ENCODE measurements at regions not wholly inside any gene's neighbourhood (a gene's known extent, or its start where the extent isn't known, plus 50 kb on each side); places are given as distances from the start of the nearest gene placed in this dataset.

DNA sequence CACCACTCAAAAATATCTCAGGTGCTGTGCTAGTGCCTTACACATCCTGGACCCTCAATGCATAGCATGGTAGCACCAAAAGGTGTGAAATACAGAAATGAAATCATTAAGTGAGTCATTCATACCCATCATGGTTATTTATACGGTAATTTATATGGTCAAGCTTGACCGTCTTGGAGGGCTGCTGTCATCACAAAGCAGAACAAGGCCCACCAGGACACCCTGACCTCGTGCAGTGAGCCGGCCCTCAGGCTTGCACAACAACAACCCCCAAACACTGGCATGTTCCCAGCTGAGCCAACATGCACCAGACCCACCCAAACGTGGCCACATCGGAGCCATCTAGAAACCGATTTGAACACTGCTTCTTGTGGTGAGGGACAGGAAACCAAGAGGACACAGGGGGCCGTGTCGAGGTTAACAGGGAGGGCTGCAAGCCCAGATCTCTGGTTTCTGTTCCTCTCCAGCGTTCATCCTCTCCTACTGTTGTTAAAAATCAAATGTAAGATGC is 378.5 kb upstream of the ID2 start:
- TF ChIP-seq, protein P1, sequence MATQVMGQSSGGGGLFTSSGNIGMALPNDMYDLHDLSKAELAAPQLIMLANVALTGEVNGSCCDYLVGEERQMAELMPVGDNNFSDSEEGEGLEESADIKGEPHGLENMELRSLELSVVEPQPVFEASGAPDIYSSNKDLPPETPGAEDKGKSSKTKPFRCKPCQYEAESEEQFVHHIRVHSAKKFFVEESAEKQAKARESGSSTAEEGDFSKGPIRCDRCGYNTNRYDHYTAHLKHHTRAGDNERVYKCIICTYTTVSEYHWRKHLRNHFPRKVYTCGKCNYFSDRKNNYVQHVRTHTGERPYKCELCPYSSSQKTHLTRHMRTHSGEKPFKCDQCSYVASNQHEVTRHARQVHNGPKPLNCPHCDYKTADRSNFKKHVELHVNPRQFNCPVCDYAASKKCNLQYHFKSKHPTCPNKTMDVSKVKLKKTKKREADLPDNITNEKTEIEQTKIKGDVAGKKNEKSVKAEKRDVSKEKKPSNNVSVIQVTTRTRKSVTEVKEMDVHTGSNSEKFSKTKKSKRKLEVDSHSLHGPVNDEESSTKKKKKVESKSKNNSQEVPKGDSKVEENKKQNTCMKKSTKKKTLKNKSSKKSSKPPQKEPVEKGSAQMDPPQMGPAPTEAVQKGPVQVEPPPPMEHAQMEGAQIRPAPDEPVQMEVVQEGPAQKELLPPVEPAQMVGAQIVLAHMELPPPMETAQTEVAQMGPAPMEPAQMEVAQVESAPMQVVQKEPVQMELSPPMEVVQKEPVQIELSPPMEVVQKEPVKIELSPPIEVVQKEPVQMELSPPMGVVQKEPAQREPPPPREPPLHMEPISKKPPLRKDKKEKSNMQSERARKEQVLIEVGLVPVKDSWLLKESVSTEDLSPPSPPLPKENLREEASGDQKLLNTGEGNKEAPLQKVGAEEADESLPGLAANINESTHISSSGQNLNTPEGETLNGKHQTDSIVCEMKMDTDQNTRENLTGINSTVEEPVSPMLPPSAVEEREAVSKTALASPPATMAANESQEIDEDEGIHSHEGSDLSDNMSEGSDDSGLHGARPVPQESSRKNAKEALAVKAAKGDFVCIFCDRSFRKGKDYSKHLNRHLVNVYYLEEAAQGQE (IDR thresholded peaks at IDR 0.05), result peak; percentile 31
- TF ChIP-seq, protein P2, sequence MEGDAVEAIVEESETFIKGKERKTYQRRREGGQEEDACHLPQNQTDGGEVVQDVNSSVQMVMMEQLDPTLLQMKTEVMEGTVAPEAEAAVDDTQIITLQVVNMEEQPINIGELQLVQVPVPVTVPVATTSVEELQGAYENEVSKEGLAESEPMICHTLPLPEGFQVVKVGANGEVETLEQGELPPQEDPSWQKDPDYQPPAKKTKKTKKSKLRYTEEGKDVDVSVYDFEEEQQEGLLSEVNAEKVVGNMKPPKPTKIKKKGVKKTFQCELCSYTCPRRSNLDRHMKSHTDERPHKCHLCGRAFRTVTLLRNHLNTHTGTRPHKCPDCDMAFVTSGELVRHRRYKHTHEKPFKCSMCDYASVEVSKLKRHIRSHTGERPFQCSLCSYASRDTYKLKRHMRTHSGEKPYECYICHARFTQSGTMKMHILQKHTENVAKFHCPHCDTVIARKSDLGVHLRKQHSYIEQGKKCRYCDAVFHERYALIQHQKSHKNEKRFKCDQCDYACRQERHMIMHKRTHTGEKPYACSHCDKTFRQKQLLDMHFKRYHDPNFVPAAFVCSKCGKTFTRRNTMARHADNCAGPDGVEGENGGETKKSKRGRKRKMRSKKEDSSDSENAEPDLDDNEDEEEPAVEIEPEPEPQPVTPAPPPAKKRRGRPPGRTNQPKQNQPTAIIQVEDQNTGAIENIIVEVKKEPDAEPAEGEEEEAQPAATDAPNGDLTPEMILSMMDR (IDR thresholded peaks at IDR 0.05; ENCODE audit: low read depth, low read length, missing input control), result no peak
- TF ChIP-seq TAF1 (conservative IDR thresholded peaks at IDR 0.05), result no peak
- no peak for TF ChIP-seq EGR1 (IDR thresholded peaks at IDR 0.05; ENCODE audit: low read depth in 2 of 2)
- no peak for TF ChIP-seq GABPA (IDR thresholded peaks at IDR 0.05 in 1 of 2, conservative IDR thresholded peaks at IDR 0.05 in 1 of 2)
- TF ChIP-seq, protein P3, sequence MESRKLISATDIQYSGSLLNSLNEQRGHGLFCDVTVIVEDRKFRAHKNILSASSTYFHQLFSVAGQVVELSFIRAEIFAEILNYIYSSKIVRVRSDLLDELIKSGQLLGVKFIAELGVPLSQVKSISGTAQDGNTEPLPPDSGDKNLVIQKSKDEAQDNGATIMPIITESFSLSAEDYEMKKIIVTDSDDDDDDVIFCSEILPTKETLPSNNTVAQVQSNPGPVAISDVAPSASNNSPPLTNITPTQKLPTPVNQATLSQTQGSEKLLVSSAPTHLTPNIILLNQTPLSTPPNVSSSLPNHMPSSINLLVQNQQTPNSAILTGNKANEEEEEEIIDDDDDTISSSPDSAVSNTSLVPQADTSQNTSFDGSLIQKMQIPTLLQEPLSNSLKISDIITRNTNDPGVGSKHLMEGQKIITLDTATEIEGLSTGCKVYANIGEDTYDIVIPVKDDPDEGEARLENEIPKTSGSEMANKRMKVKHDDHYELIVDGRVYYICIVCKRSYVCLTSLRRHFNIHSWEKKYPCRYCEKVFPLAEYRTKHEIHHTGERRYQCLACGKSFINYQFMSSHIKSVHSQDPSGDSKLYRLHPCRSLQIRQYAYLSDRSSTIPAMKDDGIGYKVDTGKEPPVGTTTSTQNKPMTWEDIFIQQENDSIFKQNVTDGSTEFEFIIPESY (IDR thresholded peaks at IDR 0.05), result no peak
- no peak for TF ChIP-seq YY1 (IDR thresholded peaks at IDR 0.05)
- TF ChIP-seq, protein P4, sequence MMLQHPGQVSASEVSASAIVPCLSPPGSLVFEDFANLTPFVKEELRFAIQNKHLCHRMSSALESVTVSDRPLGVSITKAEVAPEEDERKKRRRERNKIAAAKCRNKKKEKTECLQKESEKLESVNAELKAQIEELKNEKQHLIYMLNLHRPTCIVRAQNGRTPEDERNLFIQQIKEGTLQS (IDR thresholded peaks at IDR 0.05), result no peak
- no peak for TF ChIP-seq HNF4A (conservative IDR thresholded peaks at IDR 0.05)
- no peak for TF ChIP-seq SP1 (IDR thresholded peaks at IDR 0.05)
- peak in 1 of 2 donors; percentile 8 for TF ChIP-seq RAD21 (IDR thresholded peaks at IDR 0.05)
- TF ChIP-seq, protein P5, sequence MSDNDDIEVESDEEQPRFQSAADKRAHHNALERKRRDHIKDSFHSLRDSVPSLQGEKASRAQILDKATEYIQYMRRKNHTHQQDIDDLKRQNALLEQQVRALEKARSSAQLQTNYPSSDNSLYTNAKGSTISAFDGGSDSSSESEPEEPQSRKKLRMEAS (IDR thresholded peaks at IDR 0.05), result no peak
